ENCODE measurements at regions not wholly inside any gene's neighbourhood (a gene's known extent, or its start where the extent isn't known, plus 50 kb on each side); places are given as distances from the start of the nearest gene placed in this dataset.
A peak's percentile ranks its signal among the peaks of the same experiment; 100 is the strongest.

DNA sequence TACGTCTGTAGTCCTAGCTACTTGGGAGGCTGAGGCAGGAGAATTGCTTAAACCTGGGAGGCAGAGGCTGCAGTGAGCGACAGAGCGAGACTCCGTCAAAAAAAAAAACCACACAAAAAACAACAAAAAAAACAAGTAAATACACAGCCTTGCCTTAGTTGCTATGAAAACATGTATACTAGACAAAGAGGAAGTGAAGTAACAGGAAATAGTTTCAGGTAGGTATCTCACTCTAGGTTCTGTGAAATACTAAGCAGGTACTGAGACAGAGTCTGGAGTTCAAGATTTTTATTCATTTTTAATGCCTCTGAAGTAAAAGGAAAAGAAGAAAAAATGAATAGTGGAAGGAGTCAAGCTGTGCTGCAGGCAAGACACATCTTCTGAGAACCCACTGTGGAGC, 687.9 kb upstream of the RGMB start:
- no peak for DNase-seq

DNA sequence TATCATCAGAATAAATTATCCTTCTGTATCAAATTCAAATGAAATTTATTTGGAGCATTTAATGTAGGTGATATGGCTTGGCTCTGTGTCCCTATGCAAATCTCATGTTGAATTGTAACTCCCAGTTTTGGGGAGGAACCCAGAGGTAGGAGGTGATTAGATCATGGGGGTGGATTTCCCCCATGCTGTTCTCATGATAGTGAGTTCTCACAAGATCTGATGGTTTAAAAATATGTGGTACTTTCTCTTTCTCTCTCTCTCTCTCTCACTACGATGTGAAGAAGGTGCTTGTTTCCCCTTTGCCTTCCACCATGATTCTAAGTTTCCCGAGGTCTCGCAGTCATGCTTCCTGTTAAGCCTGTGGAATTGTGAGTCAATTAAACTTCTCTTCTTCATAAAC, 678.4 kb upstream of the RGMB start:
- DNase-seq: no peak

DNA sequence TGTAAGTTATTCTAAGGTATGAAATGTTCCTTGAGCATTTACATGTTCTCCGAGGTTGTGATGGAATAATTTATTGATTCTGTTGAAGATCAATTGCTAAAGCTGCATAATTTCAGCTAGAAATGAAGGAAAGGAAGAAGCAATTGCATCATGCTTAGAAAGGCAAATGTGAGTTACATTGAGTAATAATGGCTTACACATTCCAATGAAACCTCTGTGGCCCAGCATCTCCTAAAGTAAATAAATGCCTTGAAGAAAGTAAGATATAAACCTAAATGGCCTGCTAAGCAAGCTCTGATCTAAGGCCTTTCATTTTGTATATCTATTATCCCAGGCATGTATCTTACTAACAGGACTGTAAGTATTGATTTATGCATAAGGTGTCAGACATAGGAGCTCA, 677.3 kb upstream of the RGMB start:
- DNase-seq: no peak

DNA sequence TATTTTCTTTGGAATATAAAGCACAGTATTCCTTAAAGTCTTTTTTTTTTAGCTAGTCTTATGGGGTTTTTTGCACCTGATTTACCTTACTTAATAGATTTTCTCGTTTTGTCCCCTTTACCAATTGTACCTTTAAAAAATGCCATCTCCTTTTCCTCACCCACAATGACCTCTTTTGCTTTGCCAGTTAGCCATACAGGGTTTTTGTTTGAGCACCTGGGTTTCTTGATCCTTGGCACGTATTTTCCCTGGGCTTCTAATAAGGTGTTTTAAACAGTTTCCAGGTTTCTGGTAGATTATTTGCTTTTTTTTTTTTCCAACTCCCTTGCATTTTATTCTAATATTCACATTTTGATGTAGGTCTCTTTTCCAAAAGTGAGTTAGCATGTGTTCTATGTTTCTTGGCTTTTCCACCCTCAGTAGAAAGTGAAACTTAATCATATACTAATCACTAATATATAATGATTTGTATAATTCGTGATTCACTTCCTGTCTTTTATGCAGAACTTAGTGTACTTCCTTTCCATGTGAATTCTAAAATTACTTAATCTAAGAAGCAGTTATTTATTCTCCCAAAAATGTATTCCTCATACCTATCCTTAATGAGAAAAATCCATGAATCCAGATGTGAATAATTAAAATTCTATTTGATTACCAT, 673.9 kb upstream of the RGMB start:
- no peak for DNase-seq

DNA sequence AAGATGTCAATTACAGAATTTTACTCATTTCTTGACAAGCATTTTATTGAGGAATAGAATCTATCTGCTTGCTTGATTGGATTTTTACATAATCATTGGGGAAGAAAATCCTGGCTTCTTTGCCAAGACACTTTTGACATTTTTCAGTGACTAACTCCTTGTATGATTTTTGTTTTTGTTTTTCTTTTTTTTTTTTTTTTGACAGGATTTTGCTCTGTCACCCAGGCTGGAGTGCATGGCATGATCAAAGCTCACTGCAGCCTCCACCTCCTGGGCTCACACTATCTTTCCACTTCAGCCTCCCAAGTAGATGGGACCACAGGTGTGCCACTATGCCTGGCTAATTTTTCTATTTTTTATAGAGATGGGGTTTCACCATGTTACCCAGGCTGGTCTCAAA, 672.3 kb upstream of the RGMB start:
- DNase-seq: no peak

DNA sequence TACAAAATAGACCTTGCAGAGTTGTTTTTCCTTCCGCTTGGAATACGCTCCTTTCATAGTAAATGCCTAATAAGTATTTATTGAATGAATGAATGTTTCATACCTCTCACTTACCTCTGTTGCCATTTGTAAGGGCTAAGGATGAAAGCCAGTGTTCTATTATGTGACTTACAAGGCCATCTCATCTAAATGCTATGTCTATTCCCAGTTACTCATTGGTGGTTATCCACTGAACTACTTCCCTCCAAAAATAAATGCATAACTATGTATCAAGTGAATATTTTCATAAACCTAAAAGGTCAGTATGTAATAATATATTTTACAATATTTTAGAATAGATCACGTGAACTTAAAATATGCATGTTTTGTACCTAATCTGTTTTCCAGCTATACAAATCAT, 670.5 kb upstream of the RGMB start:
- no peak for DNase-seq

DNA sequence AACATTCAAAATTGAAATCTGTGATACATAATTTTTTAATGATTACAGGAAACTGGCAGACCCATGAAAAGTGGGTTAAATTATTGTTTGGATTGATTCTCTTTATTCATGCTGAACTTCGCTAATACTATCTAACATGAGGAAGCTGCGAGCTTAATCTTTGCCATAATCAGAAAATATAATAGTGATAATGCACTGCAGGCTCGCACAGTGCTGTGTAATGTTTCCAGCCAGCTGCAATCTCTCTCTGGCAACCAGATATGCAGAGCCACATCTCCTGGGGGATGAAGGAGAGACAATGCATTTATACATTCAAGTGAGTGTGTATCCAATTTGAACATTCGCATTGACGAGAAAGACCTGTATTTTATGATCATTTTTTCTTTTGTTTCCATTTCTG, 669.7 kb upstream of the RGMB start:
- no peak for DNase-seq

DNA sequence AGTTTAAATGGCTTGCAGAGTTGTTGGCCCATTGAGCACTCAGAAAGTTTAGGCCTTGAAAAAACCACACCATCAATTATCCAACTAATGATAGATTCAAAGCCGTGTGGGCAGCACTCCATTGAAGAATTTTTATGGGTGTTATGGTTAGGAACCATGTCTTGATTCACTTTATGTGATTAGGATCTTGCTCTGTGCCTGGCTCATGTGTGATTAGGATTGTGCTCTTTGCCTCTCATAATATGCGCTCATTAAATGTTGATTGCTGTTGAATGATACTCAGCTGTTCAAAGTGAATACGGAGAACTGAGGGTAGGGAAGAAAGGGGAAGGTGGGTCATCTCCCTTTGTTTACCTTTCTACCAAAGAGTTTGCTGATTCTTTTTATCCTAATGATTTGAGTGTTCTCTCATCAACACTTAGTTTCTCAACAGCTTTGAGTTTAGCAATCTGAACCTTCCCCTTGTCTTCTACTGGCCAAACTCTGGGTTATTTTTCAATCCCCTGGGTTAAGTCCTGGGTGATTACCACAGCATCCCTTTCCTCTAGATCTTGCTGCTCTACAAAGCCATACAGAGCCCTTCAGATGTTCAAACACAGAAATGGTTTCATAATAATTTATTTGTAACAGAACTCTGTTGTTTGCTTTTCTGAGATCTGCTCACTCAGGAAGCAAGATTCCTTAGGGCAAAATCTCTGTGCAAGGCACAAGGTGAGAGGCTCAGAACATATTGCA, 668.8 kb upstream of the RGMB start:
- DNase-seq: no peak

DNA sequence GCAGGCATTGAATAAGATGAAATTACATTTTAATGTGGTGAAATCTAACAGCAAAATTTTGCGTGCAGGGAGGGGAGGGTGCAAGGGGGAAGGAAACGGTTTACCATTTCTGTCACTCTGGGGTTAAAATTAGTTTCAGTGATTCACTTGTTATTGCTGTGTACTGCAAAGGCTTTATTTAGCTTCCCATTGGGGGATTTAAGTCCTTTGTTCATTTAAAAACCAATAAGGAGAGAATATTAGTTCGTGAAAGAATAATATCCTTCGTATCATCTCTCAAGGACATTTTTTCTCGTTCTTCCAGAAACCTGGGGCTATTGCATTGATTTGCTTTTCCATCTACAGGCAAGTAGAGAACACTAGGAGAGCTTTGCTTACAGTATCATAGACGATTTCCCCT, 667.8 kb upstream of the RGMB start:
- no peak for DNase-seq

DNA sequence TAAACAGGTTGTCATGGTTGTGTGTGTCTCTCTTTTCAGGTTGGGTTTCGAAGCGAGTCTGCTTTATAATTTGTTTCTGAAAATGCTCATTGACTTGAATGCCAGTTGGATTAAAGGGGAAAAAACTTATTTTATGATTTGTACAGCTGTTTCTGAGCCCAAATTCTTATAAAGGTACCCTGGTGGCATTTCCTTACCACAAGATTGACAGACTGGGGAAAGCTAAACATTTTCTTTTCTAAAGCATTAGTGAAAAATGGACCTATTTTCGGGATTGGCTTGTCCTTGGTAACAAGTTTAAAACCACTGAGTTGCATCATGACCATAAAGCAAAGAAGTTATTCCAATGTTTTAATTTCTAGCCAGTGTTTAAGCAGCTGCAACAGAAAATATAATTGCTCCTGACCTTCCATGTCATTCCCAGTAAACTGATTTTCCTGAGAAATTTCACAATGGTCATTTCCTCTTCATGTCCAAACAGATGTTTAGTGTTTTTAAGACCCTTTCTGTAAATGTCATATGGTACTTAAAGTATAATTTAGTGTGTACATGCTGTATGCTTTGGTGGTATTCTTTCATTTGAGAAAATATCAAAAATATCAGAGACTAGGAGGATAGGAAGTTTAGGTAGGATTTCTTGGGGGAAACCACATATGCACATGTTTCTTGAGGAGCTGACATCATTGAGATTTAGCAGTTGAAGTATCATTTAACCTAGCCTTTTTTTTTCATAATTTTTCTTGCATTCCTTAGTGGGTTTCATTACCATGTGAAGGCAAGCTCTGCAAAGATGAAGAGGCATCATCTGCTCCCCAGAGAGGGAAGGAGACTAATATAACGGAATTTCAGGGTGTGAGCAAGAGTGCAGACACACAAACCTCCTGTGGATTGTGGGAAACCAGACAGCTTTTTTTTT, 667.1 kb upstream of the RGMB start:
- DNase-seq: no peak

DNA sequence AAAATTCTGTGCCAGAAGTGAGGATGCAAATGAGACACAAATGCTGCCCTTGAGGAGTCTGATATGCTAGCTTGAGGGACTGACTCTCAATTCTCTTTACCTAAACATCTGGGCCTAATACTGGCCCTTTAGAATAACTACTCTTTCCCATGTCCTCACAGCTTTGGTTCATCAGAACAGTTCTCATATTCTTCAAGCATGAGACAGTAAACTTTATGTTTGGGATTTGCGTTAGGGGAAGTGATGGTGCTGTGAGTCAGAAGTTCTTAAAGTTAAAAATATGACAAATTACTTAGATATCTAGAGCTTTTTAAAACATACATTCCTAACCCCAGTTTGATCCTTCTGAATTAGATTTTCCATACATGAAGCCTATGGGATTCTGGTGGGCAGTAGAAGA, 665.0 kb upstream of the RGMB start:
- no peak for DNase-seq

DNA sequence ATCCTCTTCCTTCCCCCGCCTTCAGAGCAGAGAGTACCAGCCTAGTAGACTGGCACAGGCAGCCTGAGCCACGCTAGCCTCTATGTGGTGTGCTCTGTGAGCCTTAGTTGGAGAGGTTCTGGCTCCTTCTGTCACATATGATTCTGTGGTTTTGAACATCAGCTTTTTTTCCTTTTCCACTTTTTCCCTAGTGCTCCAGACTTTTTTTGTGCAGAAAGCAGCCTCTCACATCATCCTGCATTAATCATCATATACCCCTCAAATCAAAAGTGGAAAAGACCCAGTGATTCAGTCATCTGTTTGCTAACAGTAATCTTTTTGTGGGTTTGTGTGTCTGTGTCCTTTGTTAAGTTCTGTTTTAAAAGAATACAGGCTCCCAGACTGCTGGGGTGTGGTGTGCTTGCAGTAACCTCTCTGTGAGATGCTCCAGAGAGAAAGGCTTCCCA, 663.9 kb upstream of the RGMB start:
- DNase-seq: peak; percentile 12

DNA sequence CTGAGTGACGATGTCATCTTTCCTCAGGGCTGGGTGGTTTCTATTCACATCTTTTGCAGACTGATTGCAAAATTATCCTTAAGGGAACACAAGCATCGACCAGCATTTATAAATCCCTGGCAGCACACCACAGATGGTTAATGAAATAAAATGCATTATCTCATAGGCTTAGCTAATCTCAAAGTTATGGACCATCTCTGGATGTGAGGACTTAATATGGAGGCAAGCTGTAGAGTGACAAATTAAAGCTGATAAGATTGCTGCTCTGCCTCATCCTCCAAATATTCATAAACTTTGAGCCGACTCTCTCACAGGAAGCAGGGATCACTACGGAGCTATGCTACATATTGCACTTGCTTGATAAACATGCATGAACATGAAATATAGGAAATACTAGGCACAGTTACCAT, 663.2 kb upstream of the RGMB start:
- DNase-seq: peak; percentile 87

DNA sequence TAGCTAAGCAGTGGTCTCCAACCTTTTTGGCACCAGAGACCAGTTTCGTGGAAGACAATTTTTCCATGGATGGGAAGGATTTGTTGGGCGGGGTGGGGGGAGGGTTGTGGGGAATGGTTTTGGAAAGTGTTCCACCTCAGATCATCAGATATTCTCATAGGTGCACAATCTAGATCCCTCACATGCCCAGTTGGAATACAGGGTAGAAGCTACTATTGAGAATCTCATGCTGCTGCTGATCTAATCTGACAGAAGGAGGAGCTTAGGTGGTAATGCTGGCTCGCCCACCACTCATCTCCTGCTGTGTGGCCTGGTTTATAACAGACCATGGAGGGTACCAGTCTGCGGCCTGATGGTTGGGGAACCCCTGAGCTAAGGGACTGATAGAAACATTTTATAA, 662.7 kb upstream of the RGMB start:
- peak; percentile 80 for DNase-seq

DNA sequence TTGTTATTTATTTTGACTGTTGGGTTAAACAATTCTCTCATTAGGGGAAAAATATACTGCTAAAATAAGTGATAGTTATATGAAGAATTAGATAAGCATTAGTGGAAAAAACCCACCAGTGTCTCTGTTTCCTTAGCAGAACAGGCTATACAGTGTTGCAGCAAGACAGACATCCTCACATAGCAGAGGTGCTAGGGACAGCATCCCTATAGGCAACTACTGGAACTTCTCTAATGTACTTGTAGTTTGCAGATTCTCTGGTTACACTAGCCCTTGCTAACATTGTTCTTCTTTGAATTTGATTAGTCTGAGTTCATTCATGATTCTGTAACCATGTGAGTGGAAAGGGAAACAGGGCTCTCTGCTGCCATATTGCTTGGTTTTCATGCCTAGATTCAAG, 661.8 kb upstream of the RGMB start:
- peak; percentile 2 for DNase-seq

DNA sequence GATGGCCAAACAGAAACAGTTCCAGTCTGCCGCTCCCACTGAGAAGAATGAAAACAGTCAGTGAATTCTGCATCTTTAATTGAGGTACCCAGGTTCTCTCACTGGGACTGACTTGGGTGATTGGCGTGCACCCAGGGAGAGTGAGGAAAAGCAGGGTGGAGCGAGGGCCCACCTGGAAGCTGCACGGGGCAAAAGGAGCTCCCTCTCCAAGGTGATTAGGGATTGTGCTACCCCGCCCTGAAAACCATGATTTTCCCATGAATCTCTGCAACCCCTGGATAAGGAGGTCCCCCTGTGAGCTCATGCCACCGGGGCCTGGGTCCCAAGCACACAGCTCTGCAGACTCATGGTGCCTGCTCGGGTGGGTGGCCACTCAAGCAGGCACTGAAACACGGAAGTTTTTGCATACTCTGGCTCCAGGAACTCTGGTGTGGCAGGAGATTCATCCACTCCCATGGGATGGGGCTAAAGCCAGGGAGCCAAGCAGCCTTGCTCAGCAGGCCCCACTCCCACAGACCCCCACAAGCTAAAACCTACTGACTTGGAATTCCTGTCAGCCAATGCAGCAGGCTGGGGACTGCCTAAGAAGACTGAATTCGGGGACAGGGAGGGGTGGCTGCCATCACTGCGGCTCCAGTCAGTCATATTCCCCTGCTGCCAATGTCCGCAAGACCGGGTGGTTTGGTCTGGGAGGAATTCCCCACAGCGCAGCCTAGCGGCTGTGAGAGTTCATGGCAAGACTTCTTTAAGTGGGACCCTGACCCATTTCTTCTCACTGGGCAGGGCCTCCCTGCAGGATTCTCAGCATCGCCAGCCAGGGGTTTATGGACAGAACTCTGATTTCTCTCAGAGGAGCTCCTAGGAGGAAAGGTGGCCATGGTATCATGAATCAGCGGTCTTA, 652.2 kb upstream of the RGMB start:
- DNase-seq: no peak

DNA sequence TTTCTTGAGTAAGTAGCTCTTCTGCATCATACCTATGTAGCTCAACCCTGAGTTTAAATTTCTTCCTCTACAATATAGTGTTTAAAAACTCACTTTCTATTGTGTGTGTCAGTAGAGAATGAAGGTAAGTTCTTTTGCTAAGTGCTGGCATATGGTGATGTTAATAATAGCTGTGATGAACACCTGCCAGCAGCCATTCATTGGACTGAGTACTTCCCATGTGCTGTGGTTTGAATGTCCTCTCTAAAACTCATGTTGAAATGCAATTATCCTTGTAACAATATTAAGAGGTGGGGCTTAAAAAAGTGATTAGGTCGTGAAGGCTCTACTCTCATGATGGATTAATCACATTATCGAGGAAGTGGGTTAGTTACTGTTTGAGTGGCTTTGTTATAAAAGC, 645.2 kb upstream of the RGMB start:
- DNase-seq: peak; percentile 95

DNA sequence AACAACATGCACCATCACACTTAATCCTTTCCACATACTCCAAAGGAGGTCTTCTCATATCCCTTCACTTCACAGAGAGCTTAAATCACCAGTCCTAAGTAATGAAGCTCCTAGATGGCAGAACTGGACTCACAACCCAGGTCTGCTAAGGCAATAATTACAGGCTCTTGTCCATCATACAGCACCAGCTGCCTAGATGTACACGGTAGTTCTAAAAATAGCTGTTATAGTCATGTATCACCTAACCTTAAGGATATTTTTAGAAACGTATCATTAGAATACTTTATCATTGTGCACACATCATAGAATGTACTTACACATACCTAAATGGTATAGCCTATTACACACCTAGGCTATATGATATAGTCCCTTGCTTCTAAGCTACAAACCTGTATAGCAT, 644.6 kb upstream of the RGMB start:
- peak; percentile 74 for DNase-seq

DNA sequence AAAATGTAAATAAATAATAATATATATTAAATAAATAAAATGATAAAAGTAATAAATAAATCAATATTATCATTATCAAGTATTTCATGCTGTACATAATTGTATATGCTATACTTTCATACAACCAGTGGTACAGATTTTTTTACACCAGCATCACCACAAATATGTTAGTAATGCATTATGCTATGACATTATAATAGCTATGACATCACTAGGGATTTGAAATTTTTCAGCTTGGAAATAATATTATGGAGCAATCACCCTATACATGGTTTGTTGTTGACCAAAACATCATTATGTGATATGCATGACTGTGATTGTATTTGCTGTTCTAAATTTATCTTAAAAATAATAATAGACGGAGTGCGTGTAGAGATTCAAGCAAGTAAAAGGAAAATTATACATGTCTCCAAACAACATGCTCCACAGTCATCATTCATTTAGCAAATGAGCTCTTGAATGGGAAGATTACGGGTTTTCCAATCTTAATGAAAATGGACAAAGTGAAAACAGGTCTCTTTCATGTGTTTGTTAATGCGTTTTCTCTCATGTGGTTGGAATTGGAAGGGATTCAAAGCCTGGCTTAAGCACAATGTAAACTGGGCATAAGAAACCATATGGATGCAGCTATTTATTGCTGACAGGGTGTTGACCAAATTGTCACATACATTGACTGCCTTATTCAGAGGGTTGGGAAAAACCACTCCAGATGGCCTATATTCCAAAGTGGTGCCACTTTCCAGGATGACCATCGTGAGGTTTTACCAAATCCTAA, 643.0 kb upstream of the RGMB start:
- DNase-seq: peak; percentile 12

DNA sequence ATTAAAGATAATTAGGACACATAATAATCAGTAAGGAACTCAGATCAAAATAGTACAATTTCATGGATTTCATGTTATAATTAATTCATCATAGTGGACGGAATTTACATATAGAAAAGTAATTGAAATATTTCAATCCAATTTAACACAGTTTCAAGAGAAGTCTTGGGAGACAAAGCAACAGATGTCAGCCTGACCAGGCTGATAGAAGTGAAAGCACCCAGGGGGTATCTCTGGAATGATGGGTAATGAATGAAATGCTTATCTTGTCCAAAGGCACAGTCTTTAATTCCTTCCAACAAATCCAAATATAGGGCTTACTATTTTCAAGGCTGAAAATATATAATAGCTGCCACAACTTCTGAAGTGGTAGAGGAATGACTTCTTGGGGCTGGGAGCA, 629.3 kb upstream of the RGMB start:
- DNase-seq: no peak

DNA sequence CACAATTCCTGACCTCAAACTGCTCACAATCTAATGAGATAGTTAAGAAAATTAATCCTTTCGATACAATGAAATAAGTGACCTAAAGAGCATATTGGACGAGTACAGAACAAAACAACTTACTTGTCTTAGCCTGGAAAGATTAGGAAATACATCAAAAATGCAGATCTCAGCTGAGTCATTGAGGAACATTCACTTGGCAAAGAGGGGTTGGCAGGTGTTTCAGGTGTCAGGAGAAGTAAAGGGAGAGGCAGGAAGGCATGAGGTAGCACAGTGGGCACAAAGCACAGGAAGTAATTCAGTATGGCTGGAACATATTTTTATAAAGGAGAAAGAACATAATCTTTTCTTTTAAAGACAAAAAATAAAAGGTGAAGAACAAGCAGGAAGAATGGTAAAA, 628.8 kb upstream of the RGMB start:
- DNase-seq: no peak

DNA sequence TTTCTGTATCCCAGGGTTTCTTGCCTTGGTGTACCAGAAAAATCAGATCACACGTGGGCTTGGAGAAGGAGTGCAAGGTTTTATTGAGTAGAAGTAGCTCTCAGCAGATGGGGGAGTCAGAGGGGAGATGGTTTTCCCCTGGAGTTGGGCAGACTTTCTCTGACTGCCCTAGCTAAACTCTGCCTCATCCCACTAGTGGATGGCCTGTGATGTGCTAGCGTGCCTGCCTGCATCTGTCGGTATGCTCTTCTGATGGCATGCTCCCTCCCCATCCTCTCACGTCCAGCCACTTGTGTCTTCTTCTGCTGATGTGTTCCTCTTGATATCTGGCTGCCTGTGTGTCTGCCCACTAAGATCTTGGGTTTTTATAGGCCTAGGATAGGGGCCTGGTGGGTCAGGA, 616.1 kb upstream of the RGMB start:
- DNase-seq: no peak

All from NCI-H82 (cell line).